GM18867 (cell line): ENCODE measurements at regions not wholly inside any gene's neighbourhood (a gene's known extent, or its start where the extent isn't known, plus 50 kb on each side); places are given as distances from the start of the nearest gene placed in this dataset.
"Not testable (repeated sequence)": the region's sequence is repeated elsewhere in the genome, so short reads cannot be mapped to it uniquely, and the experiment has no call there.

Experiments used
- ATAC-seq: cut with Tn5 transposase; IDR thresholded peaks from one replicate; pipeline ENCODE4 v1.9.1; 2021; ENCODE audit warnings: mild to moderate bottlenecking, moderate library complexity; ENCODE audit not compliant: unreplicated experiment

GRCh38 chr14:82647088-82647810, 1113.6 kb upstream of the SEL1L start:
- no peak for ATAC-seq

GRCh38 chr14:82655770-82656169, 1122.1 kb upstream of the SEL1L start:
- no peak for ATAC-seq

GRCh38 chr14:82657186-82657675, 1123.6 kb upstream of the SEL1L start:
- ATAC-seq, result no peak

GRCh38 chr14:82661258-82661657, 1127.6 kb upstream of the SEL1L start:
- no peak for ATAC-seq

GRCh38 chr14:82667006-82667405, 1133.4 kb upstream of the SEL1L start:
- ATAC-seq, result no peak

GRCh38 chr14:82667501-82667900, 1133.8 kb upstream of the SEL1L start:
- ATAC-seq, result no peak

- no peak for ATAC-seq
Observed at GRCh38 chr14:82676403-82676802, 1142.8 kb upstream of the SEL1L start.

GRCh38 chr14:82689948-82690347, 1156.3 kb upstream of the SEL1L start:
- no peak for ATAC-seq

GRCh38 chr14:82691191-82691590, 1157.5 kb upstream of the SEL1L start:
- not testable (repeated sequence) for ATAC-seq

GRCh38 chr14:82694820-82695219, 1161.2 kb upstream of the SEL1L start:
- no peak for ATAC-seq

- no peak for ATAC-seq
Observed at GRCh38 chr14:82704218-82704617, 1170.6 kb upstream of the SEL1L start.

GRCh38 chr14:82710267-82710841, 1176.7 kb upstream of the SEL1L start:
- ATAC-seq, result peak; percentile 62

- no peak for ATAC-seq
Observed at GRCh38 chr14:82719617-82720016, 1186.0 kb upstream of the SEL1L start.

- no peak for ATAC-seq
Observed at GRCh38 chr14:82720431-82720830, 1186.8 kb upstream of the SEL1L start.

- ATAC-seq, result no peak
Observed at GRCh38 chr14:82720946-82721345, 1187.3 kb upstream of the SEL1L start.

GRCh38 chr14:82724316-82724715, 1190.7 kb upstream of the SEL1L start:
- no peak for ATAC-seq

GRCh38 chr14:82725213-82725612, 1191.6 kb upstream of the SEL1L start:
- no peak for ATAC-seq

GRCh38 chr14:82731526-82731925, 1197.9 kb upstream of the SEL1L start:
- ATAC-seq, result no peak

GRCh38 chr14:82740547-82740946, 1206.9 kb upstream of the SEL1L start:
- ATAC-seq, result no peak

GRCh38 chr14:82755476-82755875, 1221.8 kb upstream of the SEL1L start:
- ATAC-seq, result no peak

GRCh38 chr14:82755923-82756322, 1222.3 kb upstream of the SEL1L start:
- no peak for ATAC-seq

- no peak for ATAC-seq
Observed at GRCh38 chr14:82757776-82758175, 1224.1 kb upstream of the SEL1L start.

- no peak for ATAC-seq
Observed at GRCh38 chr14:82759656-82760055, 1226.0 kb upstream of the SEL1L start.
